22Rv1 (cell line): ENCODE measurements at regions not wholly inside any gene's neighbourhood (a gene's known extent, or its start where the extent isn't known, plus 50 kb on each side); places are given as distances from the start of the nearest gene placed in this dataset.

Experiments
- ZFX ChIP-seq: fragments of 450-650 bp; IDR thresholded peaks from 2 replicates; pipeline ENCODE4 v1.6.1; 2017; ENCODE audit warnings: antibody characterized with exemption, borderline replicate concordance
- TF ChIP-seq, protein P1 (sequence below): fragments of 450-650 bp; IDR thresholded peaks from 2 replicates; pipeline ENCODE4 v1.5.1; 2017; ENCODE audit warnings: mild to moderate bottlenecking

DNA sequence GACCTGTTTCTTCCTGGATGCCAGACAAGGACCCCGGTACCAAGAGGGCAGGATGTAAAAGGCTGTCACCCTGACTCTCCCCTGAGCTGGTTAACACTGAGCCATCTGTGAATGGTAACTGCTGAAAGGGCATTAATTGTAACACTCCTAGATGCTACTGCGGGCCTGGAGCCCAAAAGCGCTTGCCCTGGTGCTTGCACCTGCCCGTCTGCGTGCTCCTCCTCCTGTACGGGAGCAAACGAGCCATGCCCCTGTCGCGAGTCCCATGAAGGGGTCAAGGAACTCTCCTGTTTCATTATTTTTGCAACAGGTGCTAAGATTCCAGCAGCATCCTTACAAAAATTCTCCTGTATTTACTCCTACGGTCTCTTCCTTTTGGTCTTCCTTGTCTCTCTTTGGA, 140.0 kb upstream of the LAMA2 start:
- TF ChIP-seq, protein P1, sequence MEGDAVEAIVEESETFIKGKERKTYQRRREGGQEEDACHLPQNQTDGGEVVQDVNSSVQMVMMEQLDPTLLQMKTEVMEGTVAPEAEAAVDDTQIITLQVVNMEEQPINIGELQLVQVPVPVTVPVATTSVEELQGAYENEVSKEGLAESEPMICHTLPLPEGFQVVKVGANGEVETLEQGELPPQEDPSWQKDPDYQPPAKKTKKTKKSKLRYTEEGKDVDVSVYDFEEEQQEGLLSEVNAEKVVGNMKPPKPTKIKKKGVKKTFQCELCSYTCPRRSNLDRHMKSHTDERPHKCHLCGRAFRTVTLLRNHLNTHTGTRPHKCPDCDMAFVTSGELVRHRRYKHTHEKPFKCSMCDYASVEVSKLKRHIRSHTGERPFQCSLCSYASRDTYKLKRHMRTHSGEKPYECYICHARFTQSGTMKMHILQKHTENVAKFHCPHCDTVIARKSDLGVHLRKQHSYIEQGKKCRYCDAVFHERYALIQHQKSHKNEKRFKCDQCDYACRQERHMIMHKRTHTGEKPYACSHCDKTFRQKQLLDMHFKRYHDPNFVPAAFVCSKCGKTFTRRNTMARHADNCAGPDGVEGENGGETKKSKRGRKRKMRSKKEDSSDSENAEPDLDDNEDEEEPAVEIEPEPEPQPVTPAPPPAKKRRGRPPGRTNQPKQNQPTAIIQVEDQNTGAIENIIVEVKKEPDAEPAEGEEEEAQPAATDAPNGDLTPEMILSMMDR, result no peak
- TF ChIP-seq ZFX, result no peak
